ENCODE measurements at regions not wholly inside any gene's neighbourhood (a gene's known extent, or its start where the extent isn't known, plus 50 kb on each side); places are given as distances from the start of the nearest gene placed in this dataset.

DNA sequence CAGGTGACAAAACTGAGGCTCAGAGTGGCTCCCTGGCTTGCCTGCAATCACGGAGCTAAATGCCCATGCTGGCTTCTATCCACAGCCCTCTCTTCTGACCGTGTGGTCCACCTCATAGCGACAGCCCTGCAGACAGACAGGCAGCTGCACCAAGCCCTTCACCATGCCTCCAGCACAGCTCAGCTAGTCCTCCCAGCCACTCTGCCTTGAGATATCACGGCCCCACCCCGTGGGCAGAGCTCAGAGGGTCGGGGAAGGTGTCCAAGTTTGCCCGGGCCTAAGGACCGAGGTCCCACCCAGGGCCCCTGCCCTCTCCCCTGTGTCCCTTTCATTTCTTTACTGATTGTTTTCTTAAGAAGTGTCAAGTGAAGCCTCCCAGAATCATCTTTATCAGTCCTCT, 128.2 kb upstream of the GLI2 start:
- DNase-seq (ENCODE audit: low spot score): no peak

DNA sequence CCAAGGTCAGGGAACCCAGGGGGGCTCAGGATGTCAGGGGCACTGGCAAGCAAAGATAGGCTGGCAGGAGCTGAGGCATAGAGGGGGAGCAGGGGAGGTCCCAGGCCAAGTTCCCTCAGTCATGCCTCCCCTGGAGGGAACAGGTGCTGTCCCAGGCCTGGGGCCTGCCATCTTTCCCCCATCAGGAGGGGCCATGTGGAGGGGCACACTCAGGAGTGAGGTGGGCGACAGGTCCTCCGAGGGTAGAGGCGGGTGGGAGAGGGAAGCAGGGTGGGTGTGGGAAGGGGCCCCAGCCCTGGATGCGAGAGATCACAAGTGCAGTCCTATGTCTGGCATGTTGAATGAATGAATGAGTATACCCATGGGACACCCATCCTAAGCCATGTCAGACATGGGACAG, 127.7 kb upstream of the GLI2 start:
- no peak for DNase-seq (ENCODE audit: low spot score)

DNA sequence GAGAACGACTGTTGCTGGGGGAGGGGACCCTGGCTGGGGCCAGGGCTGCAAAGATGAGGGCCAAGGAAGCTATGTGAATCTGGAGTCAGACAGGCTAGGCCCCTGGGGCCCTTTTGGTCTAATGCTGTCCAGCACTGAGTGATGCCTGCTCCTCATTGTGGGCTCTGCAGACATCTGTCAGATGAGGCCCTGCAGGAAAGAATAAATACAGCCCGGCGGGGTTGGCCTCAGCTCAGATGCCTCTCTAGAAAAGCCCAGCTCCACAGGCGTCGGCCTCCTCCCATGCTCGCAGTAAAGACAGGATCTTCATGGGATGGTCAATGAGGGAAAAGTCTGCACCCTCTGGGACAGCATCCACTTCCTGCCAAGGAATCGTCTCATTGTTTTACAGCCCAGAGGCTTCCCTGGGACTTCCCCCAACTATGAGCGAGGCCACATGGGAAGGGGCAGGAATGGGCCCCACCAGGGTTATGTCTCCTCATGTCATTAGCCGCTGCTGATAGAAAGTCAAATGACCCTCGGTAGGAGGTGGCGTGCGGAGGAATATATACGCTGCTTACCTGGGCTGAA, 125.8 kb upstream of the GLI2 start:
- DNase-seq (ENCODE audit: low spot score): no peak

DNA sequence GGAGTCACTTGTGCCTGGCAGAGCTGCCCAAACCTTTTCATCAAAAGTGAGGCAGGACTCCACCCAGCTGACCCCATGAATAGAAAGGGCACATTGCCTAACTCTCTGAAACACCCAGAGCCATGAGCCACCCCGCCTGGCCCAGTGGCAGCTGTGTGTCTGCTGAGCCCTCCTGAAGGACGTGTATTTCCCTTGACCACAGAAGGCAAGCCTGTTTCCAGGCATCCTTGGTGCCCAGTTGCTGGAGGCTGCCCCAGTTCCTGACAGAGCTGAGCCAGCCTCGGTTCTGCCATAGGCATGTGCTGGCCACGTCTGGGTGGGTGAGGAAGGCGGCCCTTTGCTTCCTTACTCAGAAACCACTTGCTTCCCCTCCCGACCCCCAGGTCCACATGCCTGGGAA, 124.7 kb upstream of the GLI2 start:
- no peak for DNase-seq (ENCODE audit: low spot score)

DNA sequence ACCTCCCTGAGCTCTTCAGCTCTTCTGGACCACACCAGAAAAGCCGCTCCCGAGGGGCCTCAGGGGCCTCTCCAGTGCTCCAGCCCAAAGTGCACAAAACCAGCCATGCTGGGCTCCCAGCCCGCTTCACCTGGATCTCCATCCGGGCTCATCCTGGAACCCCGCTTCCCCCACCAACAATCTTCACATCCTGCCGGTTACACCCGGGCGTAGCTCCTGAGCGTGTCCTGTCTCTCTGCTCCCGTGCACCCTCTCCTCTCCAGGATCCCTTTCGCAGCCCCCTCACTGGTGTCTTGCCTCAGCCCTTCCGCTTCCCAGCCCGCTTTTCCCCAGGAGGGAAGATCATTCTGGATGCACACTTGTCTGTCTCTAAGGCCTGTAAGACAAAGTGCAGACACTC, 123.7 kb upstream of the GLI2 start:
- no peak for DNase-seq (ENCODE audit: low spot score)

DNA sequence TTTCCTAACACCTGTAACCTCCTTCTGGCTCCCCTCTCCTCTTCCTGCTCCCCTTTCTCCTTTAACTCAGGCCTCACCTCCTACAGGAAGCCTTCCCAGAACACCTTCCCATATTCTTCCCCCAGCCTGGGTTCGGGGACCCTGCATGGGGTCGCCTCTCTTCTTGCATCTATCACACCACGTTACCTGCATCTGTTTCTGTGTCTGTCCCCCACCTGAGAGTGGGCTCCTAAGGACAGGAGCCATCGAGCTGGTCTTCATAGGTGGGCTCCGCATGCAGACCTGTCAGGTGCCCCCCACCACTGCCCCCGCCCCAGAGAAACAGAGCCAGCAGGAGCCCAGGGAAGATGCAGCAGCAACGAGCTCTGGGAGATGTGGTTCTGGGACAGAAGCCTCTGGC, 123.2 kb upstream of the GLI2 start:
- no peak for DNase-seq (ENCODE audit: low spot score)

DNA sequence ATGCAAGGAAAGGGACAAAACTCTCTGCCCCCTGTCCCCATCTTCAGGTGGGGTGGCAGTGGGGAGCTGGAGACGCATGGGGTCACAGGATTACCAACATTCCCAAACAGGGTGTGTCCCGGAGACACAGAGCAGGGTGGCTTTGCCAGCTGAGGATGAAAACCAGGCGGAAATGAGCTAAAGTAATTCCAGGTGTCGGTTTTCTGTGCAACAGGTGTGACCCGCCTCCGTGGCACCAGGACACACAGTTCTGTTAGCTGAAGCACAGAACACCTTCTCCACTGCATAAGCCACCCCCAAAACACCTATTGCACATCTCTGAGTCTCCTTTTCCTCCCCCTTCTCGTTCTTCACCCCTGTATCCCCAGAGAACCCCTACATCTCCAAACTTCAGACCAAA, 122.7 kb upstream of the GLI2 start:
- DNase-seq (ENCODE audit: low spot score): no peak

DNA sequence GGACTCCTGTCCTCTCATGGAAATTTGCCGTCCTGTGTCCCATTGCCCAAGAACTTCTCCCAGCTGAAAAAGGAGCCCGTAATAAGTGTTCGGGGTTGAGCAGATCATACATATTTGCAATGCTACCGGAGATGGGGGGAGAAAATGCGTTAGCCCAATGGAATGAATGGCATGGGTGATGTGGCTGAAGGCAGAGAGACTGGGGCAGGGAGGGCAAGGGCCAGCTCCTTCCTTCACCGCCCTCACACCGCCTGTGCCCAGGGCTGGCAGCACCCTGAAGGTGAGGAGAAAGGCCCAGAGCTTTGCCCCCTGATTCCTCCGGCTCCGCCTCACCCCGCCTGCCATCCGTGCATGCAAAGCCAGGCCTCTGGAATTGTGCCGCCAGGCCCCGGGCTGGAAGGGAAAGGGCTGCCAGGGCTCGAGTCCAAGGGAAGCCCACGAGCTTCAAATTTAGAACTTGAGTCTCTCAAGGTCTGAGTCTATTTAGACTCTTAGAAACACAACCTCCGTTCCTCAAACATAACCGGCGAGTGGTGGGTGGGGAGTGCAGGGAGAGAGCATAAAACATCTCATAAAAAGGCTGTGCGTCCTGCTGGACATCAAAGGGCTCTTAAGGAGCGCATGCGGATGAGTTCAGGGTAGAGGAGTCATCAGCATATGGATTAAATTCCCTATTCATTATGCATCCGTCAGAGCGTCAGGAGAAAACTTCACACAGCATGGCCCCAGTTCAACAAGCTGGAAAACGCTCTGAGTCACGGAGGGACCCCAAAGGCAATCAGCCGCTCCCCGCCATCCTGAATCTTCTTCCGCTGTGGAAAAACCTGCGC, 121.7 kb upstream of the GLI2 start:
- DNase-seq (ENCODE audit: low spot score): peak; percentile 80

DNA sequence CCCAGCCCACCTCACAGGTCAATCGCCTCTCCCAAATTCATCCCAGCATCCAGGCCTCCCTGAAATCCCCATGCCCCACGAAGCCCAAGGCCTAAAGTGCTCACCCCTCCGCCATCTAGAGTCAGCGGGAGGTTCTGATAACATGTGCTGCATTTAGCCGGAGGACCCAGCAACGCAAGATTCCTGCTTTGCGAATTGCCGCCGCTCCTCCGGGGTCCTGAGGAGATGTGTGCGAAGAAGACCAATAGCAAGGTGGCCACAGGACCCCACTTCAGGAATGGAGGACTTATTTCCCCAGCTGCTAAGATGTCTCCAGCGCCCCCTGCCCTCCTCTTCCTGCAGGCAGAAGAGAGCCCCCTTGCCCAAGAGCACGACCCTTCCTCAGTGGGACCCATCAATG, 120.8 kb upstream of the GLI2 start:
- no peak for DNase-seq (ENCODE audit: low spot score)

DNA sequence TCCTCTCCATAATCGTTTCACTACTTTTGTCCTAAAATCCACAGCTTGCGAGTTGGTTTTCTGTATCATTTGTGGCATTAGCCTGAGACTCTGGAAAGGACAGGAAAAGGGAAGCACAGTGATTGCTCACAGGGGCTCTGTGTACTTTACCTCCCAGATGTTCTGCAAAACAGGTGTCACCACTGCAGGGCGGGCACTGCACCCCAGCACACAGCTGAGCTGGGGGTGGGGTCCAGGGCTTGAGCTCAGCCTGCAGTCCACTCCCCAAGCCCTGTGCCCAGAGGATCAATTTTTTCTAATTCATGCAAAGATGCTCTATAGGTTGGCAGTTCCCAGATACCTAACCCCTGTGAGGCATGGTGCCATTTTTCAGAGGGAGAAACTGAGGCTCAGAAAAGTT, 119.4 kb upstream of the GLI2 start:
- DNase-seq (ENCODE audit: low spot score): no peak

DNA sequence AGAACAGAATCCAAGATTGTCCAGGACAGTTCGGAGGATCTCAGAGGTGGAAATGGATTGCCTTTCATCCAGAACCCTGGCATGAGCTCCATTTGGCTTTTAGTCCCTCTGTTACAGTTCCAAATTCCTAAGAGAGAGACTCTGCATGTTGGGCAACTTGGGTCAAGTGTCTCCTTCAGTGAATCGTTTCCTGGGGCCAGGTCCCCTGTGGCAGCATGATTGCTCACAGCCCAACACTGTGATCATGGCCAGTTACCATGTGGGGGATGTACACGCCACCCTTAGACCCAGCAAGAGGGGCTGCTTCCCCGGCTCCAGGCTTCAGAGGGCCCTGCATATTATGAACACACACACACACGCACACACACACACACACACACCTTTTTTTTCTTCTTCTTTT, 118.6 kb upstream of the GLI2 start:
- peak; percentile 46 for DNase-seq (ENCODE audit: low spot score)

DNA sequence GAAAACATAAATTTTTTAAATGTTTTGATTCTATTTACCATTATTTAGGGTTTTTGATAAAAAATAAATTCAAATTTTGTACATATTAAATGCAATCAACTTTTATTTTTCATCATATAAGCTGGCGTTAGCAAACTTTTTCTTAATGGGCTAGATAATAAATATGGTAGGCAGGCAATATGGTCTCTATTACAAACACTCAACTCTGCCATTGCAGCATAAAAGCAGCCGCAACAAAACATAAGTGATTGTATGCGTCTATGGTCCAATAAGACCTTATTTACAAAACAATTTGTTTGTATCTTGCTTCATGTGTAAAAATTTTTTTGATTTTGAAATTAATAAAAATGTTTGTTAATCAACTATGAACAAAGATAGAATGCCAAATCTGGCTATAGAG, 116.8 kb upstream of the GLI2 start:
- no peak for DNase-seq (ENCODE audit: low spot score)

DNA sequence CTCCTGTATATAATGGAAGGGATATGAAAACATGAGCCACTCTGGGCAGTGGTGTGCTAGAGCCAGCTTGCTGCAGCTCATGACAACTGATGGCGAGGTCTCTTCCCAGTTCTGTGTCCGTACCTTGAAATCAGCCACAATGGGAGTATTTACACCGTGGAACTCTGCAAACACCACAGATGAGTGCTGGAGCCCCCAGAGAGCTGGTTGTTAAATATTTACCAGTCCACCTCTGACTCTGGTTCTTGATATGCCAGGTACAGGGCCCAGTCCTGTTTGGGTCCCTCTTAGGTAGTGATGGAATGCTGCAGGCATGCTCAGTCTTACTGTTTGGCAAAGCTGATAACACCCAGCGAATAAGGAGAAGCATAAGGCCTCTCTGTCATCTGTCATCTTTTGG, 116.1 kb upstream of the GLI2 start:
- DNase-seq (ENCODE audit: low spot score): no peak

DNA sequence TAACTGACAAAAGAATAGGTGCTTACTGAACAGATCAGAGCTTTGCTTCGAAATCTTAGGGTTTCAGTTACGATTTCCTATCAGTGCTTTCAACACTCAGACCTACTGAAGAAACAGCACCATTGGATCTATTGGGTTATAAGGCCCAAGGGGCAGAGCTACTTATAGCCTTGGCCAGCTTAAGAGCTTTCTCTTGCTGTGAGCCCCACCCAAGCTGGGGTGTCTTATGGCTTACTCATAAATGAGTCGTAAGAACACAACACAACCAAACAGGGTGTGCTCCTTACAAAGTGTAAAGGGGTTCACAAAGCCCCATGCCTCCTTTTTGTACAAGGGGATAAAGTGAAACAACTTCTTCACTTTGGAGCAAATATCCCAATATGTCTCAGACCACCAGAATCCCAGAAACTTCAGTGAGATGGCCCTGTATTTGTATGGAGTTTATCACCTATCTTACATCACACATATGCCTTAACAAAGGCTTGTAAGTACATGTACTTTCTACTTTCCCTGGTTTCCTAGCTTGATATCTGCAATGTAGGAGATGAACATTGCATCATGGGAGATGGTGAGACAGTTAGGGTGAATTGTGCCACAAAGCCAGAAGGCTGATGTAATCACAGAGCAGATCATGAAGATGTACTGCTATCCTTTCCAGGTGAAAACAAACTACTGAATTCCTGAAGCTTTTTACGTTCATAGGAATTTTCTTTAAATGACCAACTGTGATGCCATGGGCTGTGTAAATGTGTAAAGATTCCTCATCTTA, 115.5 kb upstream of the GLI2 start:
- peak; percentile 65 for DNase-seq (ENCODE audit: low spot score)

DNA sequence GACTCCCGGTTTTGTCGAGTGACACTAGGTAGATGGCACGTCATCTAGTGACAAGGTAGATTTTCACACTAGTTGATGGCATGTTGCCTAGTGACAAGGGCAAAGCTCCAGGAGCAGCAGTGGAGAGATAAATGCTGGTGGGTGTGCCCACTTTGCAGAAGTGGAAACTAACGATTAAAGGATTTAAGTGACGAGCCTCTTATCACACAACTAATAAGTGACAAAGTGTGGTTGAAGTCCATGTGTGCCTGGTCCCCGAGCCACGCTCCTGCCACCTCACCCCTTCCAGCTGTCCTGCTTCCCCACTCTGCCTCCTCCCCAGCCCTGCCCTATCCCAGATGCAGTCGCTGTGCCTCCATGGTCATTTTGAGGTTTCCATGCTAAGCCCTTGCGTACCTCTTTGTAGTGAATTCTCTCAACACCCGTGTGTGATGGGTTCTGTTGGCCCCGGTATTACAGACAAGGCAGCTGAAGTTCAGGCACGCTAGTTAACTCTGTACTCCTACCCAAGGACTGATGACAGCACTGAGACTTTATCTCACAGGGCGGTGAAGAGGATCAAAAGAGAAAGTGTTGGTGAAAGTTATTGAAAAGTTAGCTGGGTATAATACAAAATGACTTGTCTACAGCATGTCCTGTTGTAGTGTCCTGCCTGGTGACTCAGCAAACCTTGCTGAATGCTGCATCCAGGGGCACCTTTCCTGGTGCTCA, 113.4 kb upstream of the GLI2 start:
- no peak for DNase-seq (ENCODE audit: low spot score)

DNA sequence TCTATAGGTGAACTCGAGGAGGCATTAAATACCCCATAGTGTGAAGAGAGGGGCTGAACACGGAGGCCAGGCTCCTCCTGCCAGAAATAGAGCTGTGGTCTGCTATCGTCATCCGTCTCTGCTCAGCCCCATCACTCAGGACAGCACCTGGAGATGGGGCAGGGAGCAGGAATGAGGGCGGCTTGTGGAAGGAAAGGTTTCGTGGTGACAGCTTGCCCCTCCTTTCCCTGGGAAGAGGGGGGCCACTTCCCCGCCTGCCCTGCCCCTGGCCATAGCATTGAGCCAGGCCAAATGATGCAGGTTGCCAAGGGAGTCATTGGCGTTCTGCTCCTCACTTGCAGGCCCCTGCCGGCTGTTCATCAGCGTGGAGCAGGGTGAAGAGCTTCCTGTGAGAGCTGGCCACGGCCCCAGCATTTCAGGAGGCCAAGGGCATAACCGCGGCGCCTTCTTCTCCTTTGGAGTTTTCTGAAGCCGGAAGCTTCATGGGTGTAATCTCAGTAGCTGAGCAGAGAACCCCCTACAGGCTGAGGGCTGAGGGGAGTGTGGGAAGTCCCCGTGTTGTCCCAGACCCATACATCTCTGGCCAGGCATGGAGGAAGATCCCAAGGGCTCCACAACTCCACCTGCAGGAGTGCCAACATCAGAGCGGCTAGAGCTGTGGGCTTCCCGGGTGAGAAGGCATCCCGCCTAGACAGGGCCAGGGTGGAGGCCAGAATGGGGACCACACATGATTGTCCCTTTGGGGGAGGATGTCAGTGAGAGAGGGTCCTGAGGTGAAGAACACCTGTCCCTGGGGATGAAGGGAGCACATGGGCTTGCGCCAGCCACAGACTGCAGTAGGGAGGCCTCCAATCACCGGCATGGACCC, 112.5 kb upstream of the GLI2 start:
- no peak for DNase-seq (ENCODE audit: low spot score)

DNA sequence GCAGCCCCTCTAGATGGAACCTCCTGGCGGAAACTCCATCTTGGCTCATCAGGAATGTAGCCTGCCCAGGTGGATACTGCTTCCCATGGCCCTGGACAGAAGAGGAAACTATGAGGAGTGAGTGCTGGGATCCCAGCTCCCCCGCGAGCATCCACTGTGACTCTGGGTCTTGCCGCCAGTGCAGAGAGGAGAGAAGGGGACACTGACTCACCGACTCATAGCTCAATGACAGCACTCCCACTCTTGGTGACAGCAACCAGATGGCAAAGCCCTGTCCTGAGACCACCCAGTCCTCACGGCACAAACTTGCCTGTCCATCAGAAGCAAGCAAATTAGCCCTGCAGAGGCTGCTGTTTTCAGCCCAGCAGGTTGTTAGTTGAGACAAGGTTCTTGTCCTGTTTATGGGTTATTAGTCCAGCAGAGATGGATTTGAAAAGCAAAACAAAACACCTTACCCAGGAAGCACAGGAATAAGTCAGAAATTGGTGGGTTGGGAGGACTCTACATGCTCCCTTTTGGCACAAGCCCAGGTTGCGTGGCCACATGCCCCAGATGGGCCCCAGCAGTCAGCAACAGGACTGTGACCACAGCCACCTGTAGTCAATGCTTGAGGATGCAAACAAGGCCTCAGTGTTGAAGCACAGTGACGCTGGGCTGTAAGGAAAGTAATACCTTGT, 111.5 kb upstream of the GLI2 start:
- no peak for DNase-seq (ENCODE audit: low spot score)

DNA sequence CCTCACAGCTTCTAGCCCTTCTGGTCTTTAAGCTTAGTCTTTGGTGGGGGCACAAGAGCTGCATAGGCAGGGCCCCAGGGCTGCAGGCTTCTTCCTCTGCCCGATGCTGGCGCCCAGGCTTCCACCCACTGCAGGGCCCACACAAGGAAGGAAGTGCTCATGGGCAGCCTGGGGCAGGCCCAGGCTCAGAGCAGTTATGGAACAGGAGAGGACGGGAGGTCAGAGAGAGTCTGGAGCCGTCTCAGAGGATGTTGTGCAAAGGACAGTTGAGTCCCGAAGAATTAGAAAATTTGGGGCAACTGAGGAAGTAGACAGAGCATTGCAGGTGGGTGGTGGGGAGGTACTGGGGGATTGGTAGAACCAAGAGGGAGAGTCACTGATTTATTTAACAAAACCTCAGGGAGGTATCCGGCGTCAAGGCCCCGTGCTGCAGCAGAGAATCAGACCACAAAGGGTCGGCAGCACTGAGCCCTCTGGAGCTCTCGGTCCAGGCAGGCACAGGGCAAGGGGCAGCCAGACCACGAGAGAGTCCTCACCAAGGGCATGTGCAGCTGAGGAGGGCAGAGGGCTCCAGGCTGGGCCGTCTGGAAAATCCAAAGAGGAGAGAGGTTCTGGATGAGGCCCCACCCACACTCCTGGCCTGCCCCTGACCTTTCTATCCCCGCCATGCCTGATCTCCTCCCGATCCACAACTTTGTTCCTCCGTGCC, 110.8 kb upstream of the GLI2 start:
- no peak for DNase-seq (ENCODE audit: low spot score)

DNA sequence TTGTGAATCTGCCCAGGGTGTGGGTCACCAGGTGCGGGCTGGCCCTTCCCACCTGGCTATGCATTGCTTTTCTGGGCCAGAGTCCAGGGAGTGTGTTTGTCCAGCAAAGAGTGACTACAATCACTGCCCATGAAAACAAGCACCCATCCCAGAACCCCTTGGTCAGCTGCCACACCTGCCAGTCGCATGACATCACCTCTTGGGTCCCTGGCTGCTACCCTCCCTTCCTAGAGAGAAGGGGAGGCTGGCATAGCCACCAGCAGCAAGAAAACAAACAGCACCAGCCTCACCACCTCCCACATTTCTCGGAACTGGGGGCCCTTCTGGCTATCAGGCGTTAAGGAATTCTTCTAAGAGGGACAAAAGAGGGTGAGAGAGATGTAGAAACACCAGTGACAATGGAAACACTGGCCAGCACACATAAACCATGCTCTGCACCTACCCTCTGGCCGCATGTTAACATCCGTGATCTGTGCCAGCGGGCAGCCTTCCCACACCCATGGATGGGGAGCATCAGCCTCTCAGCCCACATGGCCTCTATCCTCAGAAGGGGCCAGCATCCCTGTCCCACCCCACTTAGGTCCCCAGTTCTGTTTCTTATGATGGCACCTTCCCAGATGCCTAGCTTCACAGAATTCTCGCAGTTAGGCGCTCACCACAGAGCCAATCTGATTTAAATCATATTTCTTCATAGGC, 109.7 kb upstream of the GLI2 start:
- DNase-seq (ENCODE audit: low spot score): no peak

DNA sequence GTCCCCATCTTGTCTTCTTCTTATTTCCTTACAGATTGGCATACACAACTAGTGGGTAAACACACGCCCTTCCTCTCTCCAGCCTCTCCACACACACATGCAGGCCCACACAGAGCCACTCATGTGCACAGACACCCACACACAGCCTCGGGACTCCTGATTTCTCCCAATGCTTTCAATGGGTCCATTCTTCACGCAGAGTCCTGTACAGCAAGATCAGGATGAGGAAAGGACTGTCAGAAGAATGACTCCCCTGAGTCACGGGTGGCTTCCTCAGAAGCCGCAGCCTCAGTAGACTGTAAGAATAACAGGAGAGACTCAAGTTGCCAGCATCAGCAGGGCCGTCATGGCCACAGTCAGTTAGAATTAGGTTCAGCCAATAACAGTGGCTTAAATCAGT, 109.1 kb upstream of the GLI2 start:
- DNase-seq (ENCODE audit: low spot score): no peak
